ENCODE measurements at regions not wholly inside any gene's neighbourhood (a gene's known extent, or its start where the extent isn't known, plus 50 kb on each side); places are given as distances from the start of the nearest gene placed in this dataset.
"Not testable (repeated sequence)": the region's sequence is repeated elsewhere in the genome, so short reads cannot be mapped to it uniquely, and the experiment has no call there.

GRCh38 chr6:14889188-14889587 is 356.7 kb upstream of the JARID2 start:
- no peak overlapping the region for H3K4me3 ChIP-seq (ENCODE audit: control insufficient read depth, low read depth, low read length)
- no peak for DNase-seq (ENCODE audit: low read depth)
- TF ChIP-seq CTCF (IDR thresholded peaks at IDR 0.05; ENCODE audit: control insufficient read depth, insufficient read depth, low read depth, low read length, missing control alignments) = no peak

DNA sequence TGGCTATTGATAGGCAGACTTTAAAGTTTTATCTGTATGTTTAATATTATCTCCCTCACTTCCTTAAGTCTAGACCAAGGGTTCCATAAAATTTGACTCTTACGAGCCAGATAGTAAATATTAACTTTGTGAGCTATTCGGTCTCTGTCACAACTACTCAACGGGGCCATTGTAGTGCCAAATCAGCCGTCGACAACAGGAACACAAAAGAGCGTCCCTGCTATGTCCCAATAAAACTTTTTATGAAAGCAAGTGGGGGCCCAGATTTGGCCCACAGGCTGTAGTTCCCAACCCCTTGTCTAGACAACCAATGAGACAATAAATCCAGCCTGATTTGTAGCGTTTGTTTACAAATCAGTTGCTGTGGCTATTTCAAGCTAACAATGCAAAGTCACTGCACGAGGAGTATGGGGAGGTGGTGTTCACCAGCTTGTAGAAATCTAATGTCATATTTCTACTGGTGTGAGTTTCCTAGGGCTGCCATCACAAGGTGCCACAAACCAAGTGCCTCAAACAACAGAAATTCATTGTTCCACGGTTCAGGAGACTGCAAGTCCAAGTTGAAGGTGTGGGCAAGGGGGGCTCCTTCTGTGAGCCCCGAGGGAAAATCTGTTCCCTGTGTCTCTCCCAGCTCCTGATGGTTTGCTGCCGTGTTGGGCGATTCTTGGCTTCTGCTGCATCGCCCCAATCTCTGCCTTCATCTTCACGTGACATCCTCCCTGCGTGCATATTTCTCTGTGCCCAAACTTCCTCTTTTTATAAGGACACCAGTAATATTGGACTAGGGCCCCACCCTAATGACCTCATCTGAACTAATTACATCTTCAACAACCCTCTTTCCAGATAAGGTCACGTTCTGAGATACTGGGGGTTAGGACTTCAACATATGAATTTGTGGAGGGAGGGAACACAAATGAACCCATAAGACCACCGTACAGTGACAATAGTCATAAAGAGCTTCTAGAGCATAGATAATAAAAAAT is 356.0 kb upstream of the JARID2 start:
- no peak for DNase-seq (ENCODE audit: low read depth)
- no peak overlapping the region for H3K4me3 ChIP-seq (ENCODE audit: control insufficient read depth, low read depth, low read length)
- no peak for TF ChIP-seq CTCF (IDR thresholded peaks at IDR 0.05; ENCODE audit: control insufficient read depth, insufficient read depth, low read depth, low read length, missing control alignments)

DNA sequence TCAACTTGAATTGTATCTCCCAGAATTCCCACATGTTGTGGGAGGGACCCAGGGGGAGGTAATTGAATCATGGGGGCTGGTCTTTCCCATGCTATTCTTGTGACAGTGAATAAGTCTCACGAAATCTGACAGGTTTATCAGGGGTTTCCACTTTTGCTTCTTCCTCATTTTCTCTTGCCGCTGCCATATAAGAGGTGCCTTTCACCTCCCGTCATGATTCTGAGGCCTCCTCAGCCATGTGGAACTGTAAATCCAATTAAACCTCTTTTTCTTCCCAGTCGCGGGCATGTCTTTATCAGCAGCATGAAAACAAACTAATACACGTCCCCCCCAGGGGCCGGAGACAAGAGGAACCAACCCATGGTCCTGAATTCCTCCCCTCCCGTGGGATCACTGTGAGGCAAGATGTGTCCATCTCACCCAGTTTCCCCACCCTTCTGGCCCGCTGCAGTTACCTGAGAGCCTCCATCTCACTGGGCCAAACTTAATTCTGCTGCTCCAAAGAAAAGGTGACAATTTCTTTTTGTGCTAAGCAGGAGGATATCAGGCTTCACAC is 354.0 kb upstream of the JARID2 start:
- not testable (repeated sequence) for H3K4me3 ChIP-seq (ENCODE audit: control insufficient read depth, low read depth, low read length); DNase-seq (ENCODE audit: low read depth)

- no peak for DNase-seq (ENCODE audit: low read depth)
Measured at GRCh38 chr6:14894105-14894504, 351.8 kb upstream of the JARID2 start.

GRCh38 chr6:14896475-14896874 is 349.4 kb upstream of the JARID2 start:
- TF ChIP-seq CTCF (IDR thresholded peaks at IDR 0.05; ENCODE audit: control insufficient read depth, insufficient read depth, low read depth, low read length, missing control alignments) = no peak
- DNase-seq (ENCODE audit: low read depth) = no peak
- H3K4me3 ChIP-seq (ENCODE audit: control insufficient read depth, low read depth, low read length) = no peak overlapping the region

More at GRCh38 chr6:14894105-14894504, 351.8 kb upstream of the JARID2 start:
- TF ChIP-seq CTCF (IDR thresholded peaks at IDR 0.05; ENCODE audit: control insufficient read depth, insufficient read depth, low read depth, low read length, missing control alignments) = no peak
- no peak overlapping the region for H3K4me3 ChIP-seq (ENCODE audit: control insufficient read depth, low read depth, low read length)

- H3K4me3 ChIP-seq (ENCODE audit: control insufficient read depth, low read depth, low read length) = no peak overlapping the region
- no peak for TF ChIP-seq CTCF (IDR thresholded peaks at IDR 0.05; ENCODE audit: control insufficient read depth, insufficient read depth, low read depth, low read length, missing control alignments)
- no peak for DNase-seq (ENCODE audit: low read depth)
Measured at GRCh38 chr6:14897831-14898230, 348.0 kb upstream of the JARID2 start.

DNA sequence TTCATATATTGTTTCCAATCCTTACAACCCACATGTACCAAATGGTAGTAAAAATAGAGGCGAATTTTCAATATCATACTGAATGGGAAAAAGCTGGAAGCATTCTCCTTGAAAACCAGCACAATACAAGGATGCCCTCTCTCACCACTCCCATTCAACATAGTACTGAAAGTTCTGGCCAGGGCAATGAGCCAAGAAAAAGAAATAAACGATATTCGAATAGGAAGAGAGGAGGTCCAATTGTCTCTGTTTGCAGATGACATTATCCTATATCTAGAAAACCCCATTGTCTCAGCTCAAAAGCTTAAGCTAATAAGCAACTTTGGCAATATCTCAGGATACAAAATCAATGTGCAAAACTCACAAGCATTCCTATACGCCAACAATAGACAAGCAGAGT is 346.4 kb upstream of the JARID2 start:
- not testable (repeated sequence) for H3K4me3 ChIP-seq (ENCODE audit: control insufficient read depth, low read depth, low read length); DNase-seq (ENCODE audit: low read depth)
